OCI-LY1 (cell line): ENCODE measurements at regions not wholly inside any gene's neighbourhood (a gene's known extent, or its start where the extent isn't known, plus 50 kb on each side); places are given as distances from the start of the nearest gene placed in this dataset.

ENCODE experiments used
- H2AFZ ChIP-seq: fragments of 200-600 bp; sonication (generic), shearing (Covaris generic); 2 replicates; pipeline ENCODE4 v1.6.0; 2014; ENCODE audit warnings: antibody characterized with exemption, mild to moderate bottlenecking, low read length
- H3F3A ChIP-seq: fragments of 200-600 bp; sonication (generic), shearing (Covaris generic); 2 replicates; pipeline ENCODE4 v1.6.0; 2014; ENCODE audit warnings: mild to moderate bottlenecking, antibody characterized with exemption, low read length, moderate library complexity; ENCODE audit not compliant: insufficient read depth
- H3K27ac ChIP-seq: fragments of 200-600 bp; sonication (generic); 2 replicates; pipeline ENCODE4 v1.5.1; 2014; ENCODE audit warnings: low read length, mixed run types, mild to moderate bottlenecking, low read depth; ENCODE audit not compliant: poor library complexity, severe bottlenecking
- H3K27me3 ChIP-seq: fragments of 200-600 bp; sonication (generic); 2 replicates; pipeline ENCODE4 v1.6.0; 2014; ENCODE audit warnings: antibody characterized with exemption, mild to moderate bottlenecking, low read length, moderate library complexity; ENCODE audit not compliant: insufficient read depth
- H3K36me3 ChIP-seq: fragments of 200-600 bp; sonication (generic); 2 replicates; pipeline ENCODE4 v1.6.1; 2014; ENCODE audit warnings: mild to moderate bottlenecking, antibody characterized with exemption, low read length, moderate library complexity, mixed read lengths; ENCODE audit not compliant: insufficient read depth
- H3K4me1 ChIP-seq: fragments of 200-600 bp; sonication (generic); 2 replicates; pipeline ENCODE4 v1.5.1; 2014; ENCODE audit warnings: mild to moderate bottlenecking, low read length, moderate library complexity; ENCODE audit not compliant: insufficient read depth, severe bottlenecking
- H3K4me2 ChIP-seq: fragments of 200-600 bp; sonication (generic), shearing (Covaris generic); 2 replicates; pipeline ENCODE4 v1.6.1; 2014; ENCODE audit warnings: low read length
- H3K4me3 ChIP-seq: fragments of 200-600 bp; sonication (generic); 2 replicates; pipeline ENCODE4 v1.5.1; 2014; ENCODE audit warnings: low read length, low read depth, mild to moderate bottlenecking, mixed read lengths; ENCODE audit not compliant: poor library complexity, severe bottlenecking
- H3K79me2 ChIP-seq: fragments of 200-600 bp; shearing (Covaris generic); 2 replicates; pipeline ENCODE4 v1.6.1; 2016; ENCODE audit warnings: mixed run types, low read length, mixed read lengths; ENCODE audit not compliant: insufficient read depth
- H3K9ac ChIP-seq: fragments of 200-600 bp; sonication (generic), shearing (Covaris generic); 2 replicates; pipeline ENCODE4 v1.6.1; 2014; ENCODE audit warnings: mild to moderate bottlenecking, low read length, mixed read lengths
- H3K9me2 ChIP-seq: fragments of 200-600 bp; sonication (generic), shearing (Covaris generic); 2 replicates; pipeline ENCODE4 v1.6.1; 2014; ENCODE audit warnings: low read depth, mild to moderate bottlenecking, low read length, mixed read lengths
- H3K9me3 ChIP-seq: fragments of 200-600 bp; shearing (Covaris generic); 2 replicates; pipeline ENCODE4 v1.6.1; 2014; ENCODE audit warnings: low read length, mixed read lengths
- H4K20me1 ChIP-seq: fragments of 200-600 bp; sonication (generic), shearing (Covaris generic); 2 replicates; pipeline ENCODE4 v1.6.0; 2016; ENCODE audit warnings: mild to moderate bottlenecking, low read length; ENCODE audit not compliant: insufficient read depth
- EZH2 ChIP-seq: fragments of 200-600 bp; sonication (generic), shearing (Covaris generic); IDR thresholded peaks from 2 replicates; pipeline ENCODE4 v1.8.0; 2017; ENCODE audit warnings: borderline replicate concordance, mixed run types, mild to moderate bottlenecking, antibody characterized with exemption, low read length, moderate library complexity, mixed read lengths
- TF ChIP-seq, protein P1 (sequence below): fragments of 200-600 bp; sonication (generic), shearing (Covaris generic); IDR thresholded peaks from 2 replicates; pipeline ENCODE4 v1.5.1; 2017; ENCODE audit warnings: mild to moderate bottlenecking, antibody characterized with exemption, low read length, moderate library complexity, mixed read lengths

DNA sequence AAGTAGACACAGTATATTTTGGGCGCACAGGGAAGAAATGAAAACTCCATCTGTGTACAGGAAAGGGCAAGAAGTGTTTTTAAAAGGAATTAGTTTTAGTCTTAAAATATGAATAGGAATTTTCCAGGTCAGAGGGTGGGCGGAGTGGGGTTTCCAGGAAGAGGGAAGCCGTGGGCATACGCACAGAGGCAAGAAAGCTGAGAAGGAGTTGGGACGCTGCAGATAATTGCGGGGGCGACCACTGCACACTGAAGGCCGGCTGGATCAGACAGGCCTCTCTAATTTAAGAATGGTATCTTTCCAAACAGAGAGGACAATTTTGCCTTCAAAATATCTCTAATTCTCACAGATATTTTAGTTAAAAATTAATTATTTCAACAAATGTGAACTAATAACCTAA lies 189.1 kb upstream of the INHBA start:
- H3K4me1 ChIP-seq, result no peaks in the 10 kb centered on the region
- no peaks in the 10 kb centered on the region for H3K36me3 ChIP-seq
- TF ChIP-seq, protein P1, sequence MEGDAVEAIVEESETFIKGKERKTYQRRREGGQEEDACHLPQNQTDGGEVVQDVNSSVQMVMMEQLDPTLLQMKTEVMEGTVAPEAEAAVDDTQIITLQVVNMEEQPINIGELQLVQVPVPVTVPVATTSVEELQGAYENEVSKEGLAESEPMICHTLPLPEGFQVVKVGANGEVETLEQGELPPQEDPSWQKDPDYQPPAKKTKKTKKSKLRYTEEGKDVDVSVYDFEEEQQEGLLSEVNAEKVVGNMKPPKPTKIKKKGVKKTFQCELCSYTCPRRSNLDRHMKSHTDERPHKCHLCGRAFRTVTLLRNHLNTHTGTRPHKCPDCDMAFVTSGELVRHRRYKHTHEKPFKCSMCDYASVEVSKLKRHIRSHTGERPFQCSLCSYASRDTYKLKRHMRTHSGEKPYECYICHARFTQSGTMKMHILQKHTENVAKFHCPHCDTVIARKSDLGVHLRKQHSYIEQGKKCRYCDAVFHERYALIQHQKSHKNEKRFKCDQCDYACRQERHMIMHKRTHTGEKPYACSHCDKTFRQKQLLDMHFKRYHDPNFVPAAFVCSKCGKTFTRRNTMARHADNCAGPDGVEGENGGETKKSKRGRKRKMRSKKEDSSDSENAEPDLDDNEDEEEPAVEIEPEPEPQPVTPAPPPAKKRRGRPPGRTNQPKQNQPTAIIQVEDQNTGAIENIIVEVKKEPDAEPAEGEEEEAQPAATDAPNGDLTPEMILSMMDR, result no peak
- TF ChIP-seq EZH2, result no peak
- H3K9me3 ChIP-seq, result no peaks in the 10 kb centered on the region
- H3K4me2 ChIP-seq, result no peak overlapping the region
- no peak overlapping the region for H3K27ac ChIP-seq
- H3K9me2 ChIP-seq, result no peaks in the 10 kb centered on the region
- no peaks in the 10 kb centered on the region for H3K79me2 ChIP-seq
- no peaks in the 10 kb centered on the region for H4K20me1 ChIP-seq
- no peak overlapping the region for H3K9ac ChIP-seq
- H2AFZ ChIP-seq, result no peak overlapping the region
- no peaks in the 10 kb centered on the region for H3F3A ChIP-seq
- H3K4me3 ChIP-seq, result no peak overlapping the region
- no peaks in the 10 kb centered on the region for H3K27me3 ChIP-seq

DNA sequence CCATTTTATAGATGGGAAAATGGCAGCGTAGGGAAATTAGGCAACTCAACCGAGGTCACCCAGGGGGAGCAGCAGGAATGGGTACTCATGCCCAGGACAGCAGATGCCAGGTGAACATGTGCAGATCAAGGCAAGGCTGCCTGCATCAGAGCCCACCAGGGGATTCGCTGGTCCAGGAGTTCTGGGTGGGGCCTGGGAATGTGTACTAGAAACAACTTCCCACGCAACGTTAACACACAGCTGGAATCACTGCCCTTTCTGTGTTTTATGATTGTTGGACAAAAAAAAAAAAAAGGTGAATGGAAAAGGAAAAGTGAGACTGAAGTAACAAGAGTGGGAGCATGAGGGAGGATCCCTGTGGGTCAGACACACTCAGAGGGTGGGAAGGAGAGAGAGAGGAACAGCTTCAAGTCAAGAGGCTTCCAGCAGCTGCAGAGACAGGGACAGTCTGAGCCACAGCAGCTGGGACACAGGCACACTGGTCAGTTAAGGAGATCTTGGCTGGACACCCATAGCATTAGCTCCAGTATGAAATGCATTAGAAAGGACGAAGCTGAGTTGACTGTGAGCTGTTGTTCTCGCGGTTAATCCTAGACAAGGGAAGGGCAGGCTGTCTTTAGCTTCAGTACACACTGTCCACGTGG lies 187.9 kb upstream of the INHBA start:
- no peak overlapping the region for H3K9ac ChIP-seq
- no peaks in the 10 kb centered on the region for H3K79me2 ChIP-seq
- no peaks in the 10 kb centered on the region for H3K36me3 ChIP-seq
- H3K4me2 ChIP-seq, result no peak overlapping the region
- no peaks in the 10 kb centered on the region for H3K9me3 ChIP-seq
- H3K27me3 ChIP-seq, result no peaks in the 10 kb centered on the region
- H4K20me1 ChIP-seq, result no peaks in the 10 kb centered on the region
- H2AFZ ChIP-seq, result no peak overlapping the region
- H3K9me2 ChIP-seq, result no peaks in the 10 kb centered on the region
- no peak overlapping the region for H3K27ac ChIP-seq
- TF ChIP-seq EZH2, result no peak
- TF ChIP-seq, protein P1, result no peak
- no peaks in the 10 kb centered on the region for H3K4me1 ChIP-seq
- no peak overlapping the region for H3K4me3 ChIP-seq
- H3F3A ChIP-seq, result no peaks in the 10 kb centered on the region

DNA sequence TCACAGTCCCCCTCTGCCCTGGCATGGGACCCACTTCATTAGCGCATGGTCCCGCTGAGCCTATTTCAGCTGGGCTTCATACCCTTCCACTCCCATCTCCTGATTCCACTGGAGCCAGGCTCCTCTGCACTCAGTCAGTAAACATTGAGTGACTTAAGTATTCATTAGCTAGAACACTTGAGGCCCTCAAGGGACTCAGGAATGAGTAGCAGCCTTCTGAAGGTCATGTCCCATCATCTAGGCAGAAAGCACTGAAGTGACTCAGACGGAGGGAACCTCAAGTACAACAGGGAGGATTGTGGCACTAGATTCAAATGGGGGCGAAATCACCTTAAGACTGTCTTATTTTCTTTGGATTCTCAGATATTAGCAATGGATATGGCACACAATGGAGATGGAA lies 186.6 kb upstream of the INHBA start:
- H3F3A ChIP-seq, result no peaks in the 10 kb centered on the region
- no peaks in the 10 kb centered on the region for H3K9me2 ChIP-seq
- H2AFZ ChIP-seq, result no peak overlapping the region
- no peaks in the 10 kb centered on the region for H3K4me1 ChIP-seq
- TF ChIP-seq EZH2, result no peak
- TF ChIP-seq, protein P1, result no peak
- H3K4me3 ChIP-seq, result no peak overlapping the region
- H3K9me3 ChIP-seq, result no peaks in the 10 kb centered on the region
- no peaks in the 10 kb centered on the region for H3K27me3 ChIP-seq
- no peaks in the 10 kb centered on the region for H3K36me3 ChIP-seq
- no peaks in the 10 kb centered on the region for H3K79me2 ChIP-seq
- no peak overlapping the region for H3K4me2 ChIP-seq
- no peaks in the 10 kb centered on the region for H4K20me1 ChIP-seq
- no peak overlapping the region for H3K9ac ChIP-seq
- no peak overlapping the region for H3K27ac ChIP-seq
